ENCODE measurements at regions not wholly inside any gene's neighbourhood (a gene's known extent, or its start where the extent isn't known, plus 50 kb on each side); places are given as distances from the start of the nearest gene placed in this dataset.

- Histone ChIP-seq H3K4me1 (no peaks in the 10 kb centered on the region), H3K36me3 (no peaks in the 10 kb centered on the region), H3K4me3 (no peak overlapping the region), H3K27me3 (no peaks in the 10 kb centered on the region), H3K27ac (no peak overlapping the region), H3K9me3 (no peaks in the 10 kb centered on the region)
- TF ChIP-seq, protein P1, sequence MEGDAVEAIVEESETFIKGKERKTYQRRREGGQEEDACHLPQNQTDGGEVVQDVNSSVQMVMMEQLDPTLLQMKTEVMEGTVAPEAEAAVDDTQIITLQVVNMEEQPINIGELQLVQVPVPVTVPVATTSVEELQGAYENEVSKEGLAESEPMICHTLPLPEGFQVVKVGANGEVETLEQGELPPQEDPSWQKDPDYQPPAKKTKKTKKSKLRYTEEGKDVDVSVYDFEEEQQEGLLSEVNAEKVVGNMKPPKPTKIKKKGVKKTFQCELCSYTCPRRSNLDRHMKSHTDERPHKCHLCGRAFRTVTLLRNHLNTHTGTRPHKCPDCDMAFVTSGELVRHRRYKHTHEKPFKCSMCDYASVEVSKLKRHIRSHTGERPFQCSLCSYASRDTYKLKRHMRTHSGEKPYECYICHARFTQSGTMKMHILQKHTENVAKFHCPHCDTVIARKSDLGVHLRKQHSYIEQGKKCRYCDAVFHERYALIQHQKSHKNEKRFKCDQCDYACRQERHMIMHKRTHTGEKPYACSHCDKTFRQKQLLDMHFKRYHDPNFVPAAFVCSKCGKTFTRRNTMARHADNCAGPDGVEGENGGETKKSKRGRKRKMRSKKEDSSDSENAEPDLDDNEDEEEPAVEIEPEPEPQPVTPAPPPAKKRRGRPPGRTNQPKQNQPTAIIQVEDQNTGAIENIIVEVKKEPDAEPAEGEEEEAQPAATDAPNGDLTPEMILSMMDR (IDR thresholded peaks at IDR 0.05) = no peak
- DNase-seq (ENCODE audit: low spot score) = no peak
Measured at GRCh38 chr1:199399996-199400724, 627.4 kb upstream of the NR5A2 start.

DNA sequence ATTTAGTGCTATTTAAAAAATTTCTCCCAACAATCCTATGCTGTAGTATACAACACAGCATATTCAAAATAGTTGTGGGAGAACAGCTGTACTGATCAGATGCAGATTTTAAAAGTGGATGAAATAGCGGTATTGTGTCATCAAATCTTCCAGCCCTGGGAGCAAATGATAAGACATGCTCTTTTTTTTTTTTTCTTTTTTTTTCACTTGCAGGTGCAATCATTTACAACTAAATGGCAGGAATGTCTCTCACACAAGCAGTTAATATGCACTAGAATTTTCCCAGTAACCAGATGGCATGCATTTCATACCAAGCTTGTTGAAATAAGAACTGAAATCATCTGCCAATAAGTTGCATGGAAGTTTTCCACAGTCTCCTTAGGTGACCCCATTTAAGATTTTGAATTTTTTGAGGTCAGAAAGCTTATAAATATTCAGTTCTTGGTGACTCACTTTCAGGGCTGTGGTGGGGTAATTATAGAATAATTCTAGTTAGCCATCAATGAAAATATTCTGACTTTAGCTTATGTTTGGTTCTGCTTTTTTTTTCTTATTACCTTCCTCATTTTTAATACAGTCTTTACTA, 623.9 kb upstream of the NR5A2 start:
- H3K36me3 ChIP-seq = no peaks in the 10 kb centered on the region

DNA sequence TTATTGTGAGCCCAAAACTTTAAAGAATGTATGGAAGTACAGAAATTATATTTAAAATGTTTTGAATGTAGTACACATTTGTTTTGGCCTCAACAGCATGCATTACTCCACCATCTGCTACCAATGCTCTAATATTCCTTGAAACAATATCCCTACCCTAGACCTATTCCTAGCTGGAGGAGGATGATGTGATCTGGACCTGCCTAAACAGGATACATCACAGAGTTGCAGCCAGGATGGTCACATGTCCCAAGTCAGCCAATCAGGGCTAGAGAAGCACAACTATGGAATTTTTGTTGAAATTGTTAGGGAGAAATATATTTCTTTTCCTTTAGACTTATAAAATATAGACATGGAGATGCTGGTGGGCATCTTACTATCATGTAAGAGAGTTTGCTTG, 623.3 kb upstream of the NR5A2 start:
- H3K9me3 ChIP-seq = peaks cover 0 to 3% of the 10 kb centered on the region in 2 donors
- H3K4me1 ChIP-seq = no peaks in the 10 kb centered on the region
- no peaks in the 10 kb centered on the region for H3K27me3 ChIP-seq
- H3K27ac ChIP-seq = no peak overlapping the region
- TF ChIP-seq, protein P1 (IDR thresholded peaks at IDR 0.05) = no peak
- no peak for DNase-seq (ENCODE audit: low spot score)
- no peaks in the 10 kb centered on the region for H3K36me3 ChIP-seq
- no peak overlapping the region for H3K4me3 ChIP-seq

More for the DNA sequence above, 623.9 kb upstream of the NR5A2 start:
- no peaks in the 10 kb centered on the region for H3K27me3 ChIP-seq
- no peak for DNase-seq (ENCODE audit: low spot score)
- H3K27ac ChIP-seq = no peak overlapping the region
- H3K4me1 ChIP-seq = no peaks in the 10 kb centered on the region
- H3K4me3 ChIP-seq = no peak overlapping the region
- TF ChIP-seq, protein P1 (IDR thresholded peaks at IDR 0.05) = no peak
- peaks cover 0 to 3% of the 10 kb centered on the region in 2 donors for H3K9me3 ChIP-seq

- no peak overlapping the region for H3K27ac ChIP-seq
- H3K4me1 ChIP-seq = no peaks in the 10 kb centered on the region
- H3K9me3 ChIP-seq = peaks cover 0 to 3% of the 10 kb centered on the region in 2 donors
- TF ChIP-seq, protein P1 (IDR thresholded peaks at IDR 0.05) = no peak
- no peak overlapping the region for H3K4me3 ChIP-seq
- DNase-seq (ENCODE audit: low spot score) = no peak
- no peaks in the 10 kb centered on the region for H3K27me3 ChIP-seq
- no peaks in the 10 kb centered on the region for H3K36me3 ChIP-seq
Measured at GRCh38 chr1:199404976-199405375, 622.5 kb upstream of the NR5A2 start.

- TF ChIP-seq, protein P1 (IDR thresholded peaks at IDR 0.05) = no peak
- H3K27me3 ChIP-seq = no peaks in the 10 kb centered on the region
- H3K36me3 ChIP-seq = no peaks in the 10 kb centered on the region
- peaks cover 0 to 3% of the 10 kb centered on the region in 2 donors for H3K9me3 ChIP-seq
- DNase-seq (ENCODE audit: low spot score) = no peak
- no peak overlapping the region for H3K4me3 ChIP-seq
- H3K4me1 ChIP-seq = no peaks in the 10 kb centered on the region
- H3K27ac ChIP-seq = no peak overlapping the region
Measured at GRCh38 chr1:199405634-199406196, 621.8 kb upstream of the NR5A2 start.

All from right atrium auricular region (tissue), 2 donors.